NCI-H2029 (cell line): ENCODE measurements at regions not wholly inside any gene's neighbourhood (a gene's known extent, or its start where the extent isn't known, plus 50 kb on each side); places are given as distances from the start of the nearest gene placed in this dataset.

Experiments used
- DNase-seq: peaks from one replicate; lab custom pipeline; 2025; lab: John Stamatoyannopoulos, UW

GRCh38 chr17:33515974-33516373, 222.9 kb upstream of the ASIC2 start:
- DNase-seq: no peak

GRCh38 chr17:33516645-33517044, 223.6 kb upstream of the ASIC2 start:
- DNase-seq: no peak

GRCh38 chr17:33517746-33518145, 224.7 kb upstream of the ASIC2 start:
- no peak for DNase-seq

- no peak for DNase-seq
Observed at GRCh38 chr17:33519692-33520091, 226.6 kb upstream of the ASIC2 start.

GRCh38 chr17:33520426-33521330, 227.6 kb upstream of the ASIC2 start:
- DNase-seq: no peak

GRCh38 chr17:33521784-33522183, 228.7 kb upstream of the ASIC2 start:
- DNase-seq: no peak

- DNase-seq: no peak
Observed at GRCh38 chr17:33522623-33523022, 229.5 kb upstream of the ASIC2 start.

- no peak for DNase-seq
Observed at GRCh38 chr17:33523577-33523981, 230.5 kb upstream of the ASIC2 start.

- no peak for DNase-seq
Observed at GRCh38 chr17:33525186-33525585, 232.1 kb upstream of the ASIC2 start.

- DNase-seq: no peak
Observed at GRCh38 chr17:33526717-33527116, 233.6 kb upstream of the ASIC2 start.

GRCh38 chr17:33527290-33527689, 234.2 kb upstream of the ASIC2 start:
- no peak for DNase-seq

- no peak for DNase-seq
Observed at GRCh38 chr17:33528846-33529245, 235.8 kb upstream of the ASIC2 start.

GRCh38 chr17:33529816-33530215, 236.7 kb upstream of the ASIC2 start:
- no peak for DNase-seq

- DNase-seq: no peak
Observed at GRCh38 chr17:33531311-33531710, 238.2 kb upstream of the ASIC2 start.

- DNase-seq: no peak
Observed at GRCh38 chr17:33534087-33534486, 241.0 kb upstream of the ASIC2 start.

GRCh38 chr17:33545124-33545523, 252.0 kb upstream of the ASIC2 start:
- no peak for DNase-seq

GRCh38 chr17:33550261-33550660, 257.2 kb upstream of the ASIC2 start:
- DNase-seq: no peak

GRCh38 chr17:33551075-33551474, 258.0 kb upstream of the ASIC2 start:
- DNase-seq: no peak

GRCh38 chr17:33551911-33552310, 258.8 kb upstream of the ASIC2 start:
- DNase-seq: no peak

GRCh38 chr17:33560165-33560564, 267.1 kb upstream of the ASIC2 start:
- DNase-seq: no peak

- no peak for DNase-seq
Observed at GRCh38 chr17:33560871-33561270, 267.8 kb upstream of the ASIC2 start.

GRCh38 chr17:33561569-33562334, 268.7 kb upstream of the ASIC2 start:
- DNase-seq: no peak

- no peak for DNase-seq
Observed at GRCh38 chr17:33562792-33563191, 269.7 kb upstream of the ASIC2 start.
